Esophagus squamous epithelium (tissue), 5 donors: ENCODE measurements at regions not wholly inside any gene's neighbourhood (a gene's known extent, or its start where the extent isn't known, plus 50 kb on each side); places are given as distances from the start of the nearest gene placed in this dataset.

Experiments
- DNase-seq: peaks from one replicate; lab custom pipeline; 2025; lab: John Stamatoyannopoulos, UW
- H3K27ac ChIP-seq, 4 donors: fragments of 200-600 bp; sonication (generic); one replicate each; pipeline ENCODE4 v1.5.1; 2016 to 2019; ENCODE audit warnings: mild to moderate bottlenecking in 1 of 4
- H3K27me3 ChIP-seq, 4 donors: fragments of 200-600 bp; sonication (generic); 1 replicate in 3 of 4; 2 replicates in 1 of 4; pipeline versions ENCODE4 v1.5.1 to v1.6.0; 2017 to 2021; ENCODE audit warnings: antibody characterized with exemption in 1 of 4
- H3K36me3 ChIP-seq, 3 donors: fragments of 200-600 bp; sonication (generic); one replicate each; pipeline ENCODE4 v1.5.1; 2016 to 2019
- H3K4me1 ChIP-seq, 3 donors: fragments of 200-600 bp; sonication (generic); one replicate each; pipeline ENCODE4 v1.5.1; 2017 to 2019
- H3K4me3 ChIP-seq, 4 donors: fragments of 200-600 bp; sonication (generic); 1 replicate in 3 of 4; 2 replicates in 1 of 4; pipeline ENCODE4 v1.5.1; 2016 to 2019; ENCODE audit warnings: mild to moderate bottlenecking in 2 of 4, moderate library complexity in 1 of 4
- H3K9me3 ChIP-seq, 3 donors: fragments of 200-600 bp; sonication (generic); one replicate each; pipeline ENCODE4 v1.5.1; 2016 to 2019
- CTCF ChIP-seq, 6 experiments: fragments of 450-650 bp in 4 of 6; fragments of 200-600 bp in 2 of 6; sonication (generic) in 2 of 6; IDR thresholded peaks; one replicate each; pipeline ENCODE4 v1.5.1; 2016 to 2019; ENCODE audit warnings: antibody characterized with exemption in 6 of 6, mild to moderate bottlenecking in 4 of 6, moderate library complexity in 4 of 6
- POLR2A ChIP-seq, 4 donors: fragments of 450-650 bp; IDR thresholded peaks; one replicate each; pipeline ENCODE4 v1.6.1; 2017; ENCODE audit warnings: antibody characterized with exemption in 4 of 4, mild to moderate bottlenecking in 4 of 4, moderate library complexity in 3 of 4
- WGBS, 2 donors: methylation state at CpG; one replicate each; pipeline ENCODE4 v1.1.5; 2018; 5-methylcytosine and 5-hydroxymethylcytosine counted together
- intact Hi-C: fragments of 100-400 bp; cut with DNase I; formaldehyde crosslinking; loops from one replicate; pipeline ENCODE4 v1.15.0; 2022
- donor health status: DM: yes; HTN: yes; CAD: no.

DNA sequence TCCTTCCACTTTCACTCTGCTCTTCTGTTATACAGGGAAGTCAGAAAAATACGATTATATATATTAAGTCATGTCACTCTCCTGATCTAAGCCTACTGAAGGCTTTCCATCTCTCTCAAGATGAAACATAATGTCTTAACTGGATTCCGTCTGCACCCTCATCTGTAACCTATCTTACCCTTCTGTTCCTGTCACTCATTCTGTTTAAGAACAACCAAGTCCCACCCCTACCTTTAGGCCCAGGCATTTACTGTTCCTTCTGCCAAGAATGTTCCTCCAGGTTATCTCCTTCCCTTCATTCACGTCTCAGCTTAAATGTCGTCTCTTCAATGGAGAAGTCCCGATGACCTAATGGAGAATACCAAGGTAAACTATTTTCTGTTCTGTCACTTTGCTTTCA is 1802.4 kb downstream of the MRPL39 start:
- TF ChIP-seq CTCF (IDR thresholded peaks at IDR 0.05) (no peak), POLR2A (IDR thresholded peaks at IDR 0.05) (no peak)
- Histone ChIP-seq H3K36me3 (no peaks in the 10 kb centered on the region), H3K4me1 (no peaks in the 10 kb centered on the region), H3K9me3 (no peaks in the 10 kb centered on the region), H3K27ac (no peak overlapping the region), H3K4me3 (no peak overlapping the region), H3K27me3 (no peaks in the 10 kb centered on the region)
- intact Hi-C loops = no loop called here
- WGBS, 2 donors = 73 to 80% methylated on average over 5 of the region's 5 CpGs
- DNase-seq = no peak

DNA sequence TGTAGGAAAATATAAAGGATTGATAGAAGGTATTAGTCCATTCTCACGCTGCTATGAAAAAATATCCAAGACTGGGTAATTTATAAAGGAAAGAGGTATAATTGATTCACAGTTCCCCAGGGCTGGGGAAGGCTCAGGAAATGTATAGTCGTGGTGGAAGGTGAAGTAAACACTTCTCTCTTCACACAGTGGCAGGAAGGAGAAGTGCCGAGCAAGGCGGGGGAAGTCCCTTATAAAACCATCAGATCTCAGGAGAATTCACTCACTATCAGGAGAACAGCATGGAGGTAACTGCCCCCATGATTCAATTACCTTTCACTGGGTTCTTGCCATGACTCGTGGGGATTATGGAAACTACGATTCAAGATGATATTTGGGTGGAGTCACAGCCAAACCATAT is 1806.0 kb downstream of the MRPL39 start:
- no peaks in the 10 kb centered on the region for H3K36me3 ChIP-seq

GRCh38 chr21:23799376-23799775 is 1807.9 kb downstream of the MRPL39 start:
- no peaks in the 10 kb centered on the region for H3K27me3 ChIP-seq
- intact Hi-C loops = no loop called here
- no peak overlapping the region for H3K4me3 ChIP-seq
- TF ChIP-seq POLR2A (IDR thresholded peaks at IDR 0.05) (no peak), CTCF (IDR thresholded peaks at IDR 0.05) (no peak)
- no peaks in the 10 kb centered on the region for H3K36me3 ChIP-seq
- H3K4me1 ChIP-seq = no peaks in the 10 kb centered on the region
- no peak overlapping the region for H3K27ac ChIP-seq
- no peak for DNase-seq
- no peaks in the 10 kb centered on the region for H3K9me3 ChIP-seq
- 58 to 61% methylated on average over 5 of the region's 5 CpGs for WGBS, 2 donors

More for the DNA sequence above, 1806.0 kb downstream of the MRPL39 start:
- H3K9me3 ChIP-seq = no peaks in the 10 kb centered on the region
- TF ChIP-seq POLR2A (IDR thresholded peaks at IDR 0.05) = no peak
- intact Hi-C loops = no loop called here
- H3K4me3 ChIP-seq = no peak overlapping the region
- H3K27me3 ChIP-seq = no peaks in the 10 kb centered on the region
- H3K27ac ChIP-seq = no peak overlapping the region
- no peaks in the 10 kb centered on the region for H3K4me1 ChIP-seq
- DNase-seq = no peak
- WGBS, 2 donors = 33 to 56% methylated on average over 6 of the region's 6 CpGs

DNA sequence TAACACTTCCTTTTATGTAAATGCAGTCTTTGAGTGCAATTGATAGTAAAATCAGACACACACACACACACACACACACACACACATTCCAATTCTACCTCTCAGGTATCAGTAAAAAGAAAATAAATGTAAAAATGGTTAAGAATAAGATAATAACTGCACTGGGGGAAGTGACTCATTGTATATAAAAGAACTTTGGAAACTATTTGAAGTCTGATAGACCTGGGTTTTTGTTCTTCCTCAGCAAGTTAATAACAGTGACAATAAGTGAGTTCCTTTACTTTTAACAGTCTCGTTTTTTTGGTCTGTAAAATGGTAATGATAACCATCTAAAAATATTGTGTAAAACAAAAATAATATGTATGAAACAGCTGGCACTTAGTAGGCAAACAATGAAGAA is 1815.0 kb downstream of the MRPL39 start:
- intact Hi-C loops = no loop called here
- Histone ChIP-seq H3K36me3 (no peaks in the 10 kb centered on the region), H3K4me3 (no peak overlapping the region), H3K27ac (no peak overlapping the region), H3K4me1 (no peaks in the 10 kb centered on the region), H3K9me3 (no peaks in the 10 kb centered on the region), H3K27me3 (no peaks in the 10 kb centered on the region)
- WGBS, 2 donors = 19 to 41% methylated on average over 1 of the region's 1 CpG
- no peak for DNase-seq
- TF ChIP-seq POLR2A (IDR thresholded peaks at IDR 0.05) (no peak), CTCF (IDR thresholded peaks at IDR 0.05) (no peak)

DNA sequence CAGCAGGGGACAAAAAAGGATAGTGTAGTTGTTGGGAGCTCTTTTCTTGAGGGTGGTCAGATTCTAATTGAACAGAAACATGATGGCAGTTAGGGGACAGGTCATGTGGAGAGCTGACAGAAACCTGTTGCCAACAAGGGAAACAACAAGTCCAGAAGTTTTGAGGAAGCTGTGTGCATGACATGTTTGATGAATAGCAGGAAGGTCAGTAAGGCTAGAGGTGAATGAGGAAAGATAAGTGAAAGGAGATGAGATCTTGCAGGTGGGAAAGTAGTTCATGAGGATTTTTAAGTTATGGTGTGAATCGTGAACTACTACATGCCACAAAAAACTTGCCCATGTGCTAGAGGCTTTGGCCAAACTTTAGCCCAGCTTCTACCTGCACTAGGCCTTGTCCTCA is 1817.4 kb downstream of the MRPL39 start:
- TF ChIP-seq CTCF (IDR thresholded peaks at IDR 0.05) (no peak), POLR2A (IDR thresholded peaks at IDR 0.05) (no peak)
- WGBS, 2 donors = 61 to 73% methylated on average over 1 of the region's 1 CpG
- intact Hi-C loops = no loop called here
- Histone ChIP-seq H3K27ac (no peak overlapping the region), H3K36me3 (no peaks in the 10 kb centered on the region), H3K4me3 (no peak overlapping the region), H3K9me3 (no peaks in the 10 kb centered on the region), H3K27me3 (no peaks in the 10 kb centered on the region), H3K4me1 (no peaks in the 10 kb centered on the region)
- DNase-seq = no peak

DNA sequence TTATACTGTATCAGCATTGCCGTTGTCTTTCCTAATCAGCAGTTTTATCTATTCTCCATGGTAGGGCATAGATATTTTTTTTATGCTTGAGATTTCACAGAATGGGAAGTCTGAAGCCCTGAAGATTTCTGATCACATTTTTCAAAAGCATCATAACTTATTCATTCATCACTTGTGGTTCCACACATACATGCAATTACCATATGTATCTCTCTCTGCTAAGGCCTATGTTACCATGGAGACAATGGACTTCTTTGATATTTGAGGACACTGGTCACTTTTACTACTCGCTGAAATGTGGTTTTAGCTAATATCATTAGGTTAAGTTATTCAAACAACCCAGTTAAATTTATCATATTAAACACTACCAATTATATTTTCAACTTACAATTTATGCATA is 1827.0 kb downstream of the MRPL39 start:
- Histone ChIP-seq H3K27me3 (no peaks in the 10 kb centered on the region), H3K36me3 (no peaks in the 10 kb centered on the region), H3K27ac (no peak overlapping the region), H3K9me3 (no peaks in the 10 kb centered on the region), H3K4me1 (no peaks in the 10 kb centered on the region), H3K4me3 (no peak overlapping the region)
- TF ChIP-seq POLR2A (IDR thresholded peaks at IDR 0.05) (no peak), CTCF (IDR thresholded peaks at IDR 0.05) (no peak)
- 70 to 76% methylated on average over 2 of the region's 2 CpGs for WGBS, 2 donors
- DNase-seq = no peak
- intact Hi-C loops = no loop called here
